ENCODE measurements at regions not wholly inside any gene's neighbourhood (a gene's known extent, or its start where the extent isn't known, plus 50 kb on each side); places are given as distances from the start of the nearest gene placed in this dataset.

DNA sequence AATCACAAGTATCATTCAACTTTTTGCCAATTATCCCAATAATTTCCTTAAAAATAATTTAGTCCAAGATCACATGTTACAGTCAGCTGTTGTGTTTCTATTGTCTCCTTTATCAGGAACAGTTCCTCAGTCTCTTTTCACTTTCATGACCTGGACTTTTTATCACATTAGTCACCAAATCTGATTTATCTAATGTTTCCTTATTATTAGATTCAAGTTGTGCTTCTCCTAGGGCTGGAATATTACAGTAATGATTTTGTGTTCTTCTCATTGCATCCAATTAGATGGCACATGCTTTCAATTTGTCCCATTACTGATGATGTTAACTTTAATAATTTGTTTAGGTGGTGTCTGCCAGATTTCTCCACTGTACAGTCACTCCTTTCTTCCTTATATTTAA, 66.3 kb upstream of the DCBLD2 start:
- TF ChIP-seq, protein P1, sequence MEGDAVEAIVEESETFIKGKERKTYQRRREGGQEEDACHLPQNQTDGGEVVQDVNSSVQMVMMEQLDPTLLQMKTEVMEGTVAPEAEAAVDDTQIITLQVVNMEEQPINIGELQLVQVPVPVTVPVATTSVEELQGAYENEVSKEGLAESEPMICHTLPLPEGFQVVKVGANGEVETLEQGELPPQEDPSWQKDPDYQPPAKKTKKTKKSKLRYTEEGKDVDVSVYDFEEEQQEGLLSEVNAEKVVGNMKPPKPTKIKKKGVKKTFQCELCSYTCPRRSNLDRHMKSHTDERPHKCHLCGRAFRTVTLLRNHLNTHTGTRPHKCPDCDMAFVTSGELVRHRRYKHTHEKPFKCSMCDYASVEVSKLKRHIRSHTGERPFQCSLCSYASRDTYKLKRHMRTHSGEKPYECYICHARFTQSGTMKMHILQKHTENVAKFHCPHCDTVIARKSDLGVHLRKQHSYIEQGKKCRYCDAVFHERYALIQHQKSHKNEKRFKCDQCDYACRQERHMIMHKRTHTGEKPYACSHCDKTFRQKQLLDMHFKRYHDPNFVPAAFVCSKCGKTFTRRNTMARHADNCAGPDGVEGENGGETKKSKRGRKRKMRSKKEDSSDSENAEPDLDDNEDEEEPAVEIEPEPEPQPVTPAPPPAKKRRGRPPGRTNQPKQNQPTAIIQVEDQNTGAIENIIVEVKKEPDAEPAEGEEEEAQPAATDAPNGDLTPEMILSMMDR (IDR thresholded peaks at IDR 0.05; ENCODE audit: insufficient read depth, low read depth, low read length) = no peak
- TF ChIP-seq EZH2 (IDR thresholded peaks at IDR 0.05; ENCODE audit: insufficient read depth, low read length) = no peak
